ENCODE measurements at regions not wholly inside any gene's neighbourhood (a gene's known extent, or its start where the extent isn't known, plus 50 kb on each side); places are given as distances from the start of the nearest gene placed in this dataset.

GRCh38 chr21:35394049-35394448 lies 344.9 kb upstream of the RUNX1 start:
- Mint-ChIP-seq H3K27ac (no peak overlapping the region), H3K4me3 (no peak overlapping the region), H3K36me3 (ENCODE audit: insufficient read depth in 1 of 3, low read depth in 3 of 3) (peaks cover 0 to 2% (median 0%) of the 10 kb centered on the region in 3 experiments; a peak in 1 of 7 replicates), H3K27me3 (ENCODE audit: low read depth) (no peaks in the 10 kb centered on the region; the same call in 1 of the 2 replicates), H3K9me3 (no peaks in the 10 kb centered on the region), H3K4me1 (0 out of 4 replicates have a peak, but pooled peaks cover 0 to 4% of the 10 kb centered on the region in 2 experiments)
- H3K23ac ChIP-seq (ENCODE audit: insufficient read length, low read depth, low read length) = no peak overlapping the region
- H3K79me2 ChIP-seq (ENCODE audit: insufficient read depth, low read length) = no peaks in the 10 kb centered on the region
- no CpG with 5 or more reads among the region's 1 CpG for WGBS (ENCODE audit: extremely low coverage, insufficient read length, low lambda C conversion rate)
- H3K18ac ChIP-seq (ENCODE audit: insufficient read length, low read depth, low read length) = no peak overlapping the region
- H2BK12ac ChIP-seq (ENCODE audit: insufficient read length, low read depth, low read length) = no peak overlapping the region
- no peak overlapping the region for H2BK5ac ChIP-seq (ENCODE audit: insufficient read length, low read length)
- H3K9me3 ChIP-seq (ENCODE audit: control insufficient read depth, low read depth, low read length) = no peaks in the 10 kb centered on the region
- H2AK5ac ChIP-seq (ENCODE audit: insufficient read length, low read length) = no peak overlapping the region
- H3K4ac ChIP-seq (ENCODE audit: low read depth, low read length) = no peak overlapping the region
- no peaks in the 10 kb centered on the region for H4K20me1 ChIP-seq (ENCODE audit: control insufficient read depth, insufficient read depth, insufficient read length)
- H3K4me2 ChIP-seq (ENCODE audit: insufficient read depth, insufficient read length, low read length) = no peak overlapping the region
- no peak overlapping the region for H2AFZ ChIP-seq (ENCODE audit: low read length)
- no peak overlapping the region for H3K14ac ChIP-seq (ENCODE audit: insufficient read depth, low read length)
- H3K27me3 ChIP-seq (ENCODE audit: insufficient read depth, low read length) = no peaks in the 10 kb centered on the region
- no peak overlapping the region for H3K56ac ChIP-seq (ENCODE audit: insufficient read length, low read depth, low read length)
- no peak for TF ChIP-seq CTCF (conservative IDR thresholded peaks at IDR 0.05)
- no peak overlapping the region for H3T11ph ChIP-seq (ENCODE audit: low read length)
- no peak overlapping the region for H4K8ac ChIP-seq (replicated peaks; ENCODE audit: insufficient read length, low read depth, low read length)
- H3K27ac ChIP-seq (ENCODE audit: insufficient read length, low read depth, low read length) = no peak overlapping the region
- no peak overlapping the region for H2BK20ac ChIP-seq (ENCODE audit: low read depth, low read length, poor library complexity, severe bottlenecking)
- H3K79me1 ChIP-seq (ENCODE audit: insufficient read depth, low read depth, low read length, poor library complexity, severe bottlenecking) = no peaks in the 10 kb centered on the region
- H2BK15ac ChIP-seq (ENCODE audit: low read depth, low read length) = no peak overlapping the region
- no peak overlapping the region for H4K5ac ChIP-seq (ENCODE audit: insufficient read length, low read depth, low read length)
- DNase-seq = no peak
- H3K23me2 ChIP-seq (ENCODE audit: insufficient read length, low read depth, low read length, poor library complexity, severe bottlenecking) = no peaks in the 10 kb centered on the region
- H4K91ac ChIP-seq (ENCODE audit: insufficient read length, low read depth, low read length) = no peak overlapping the region
- no peaks in the 10 kb centered on the region for H3K4me1 ChIP-seq (ENCODE audit: insufficient read depth, low read length)
- no peak overlapping the region for H2BK120ac ChIP-seq (ENCODE audit: low read depth, low read length, poor library complexity, severe bottlenecking)
- no peak overlapping the region for H3K9ac ChIP-seq (ENCODE audit: extremely low read depth, insufficient read length, low read length)

All from H9 (cell line).